HCT116 (cell line): ENCODE measurements at regions not wholly inside any gene's neighbourhood (a gene's known extent, or its start where the extent isn't known, plus 50 kb on each side); places are given as distances from the start of the nearest gene placed in this dataset.

Experiments
- ATAC-seq: fragments of 200-7000 bp; cut with Tn5 transposase; 2 replicates; pipeline ENCODE4 v1.9.1; 2020; ENCODE audit warnings: mild to moderate bottlenecking, moderate library complexity
- BruUV-seq: library from RNA; stranded (reverse); fragments of 400-500 nt; replicated peaks from 2 replicates; lab custom pipeline; 2021; lab: Mats Ljungman, UMichigan
- CTCF ChIA-PET: fragments of 300-600 bp; sonication (Branson Sonifier 250); formaldehyde crosslinking; loops from one replicate; lab custom pipeline; 2021; ENCODE audit warnings: antibody characterized with exemption; lab: Charles Lee
- POLR2A ChIA-PET: fragments of 300-600, 350-600 bp; sonication (Branson Sonifier 250); formaldehyde crosslinking; loops from one replicate; lab custom pipeline; 2021; ENCODE audit warnings: antibody characterized with exemption; lab: Charles Lee
- RAD21 ChIA-PET, 2 experiments: fragments of 300-600 bp; sonication (Branson Sonifier 250); formaldehyde crosslinking; loops; one replicate each; lab custom pipeline; 2023; ENCODE audit warnings: low total read pairs in 2 of 2; ENCODE audit not compliant: uncharacterized antibody in 2 of 2, unreplicated experiment in 2 of 2, low non-redundant PET in 1 of 2; lab: Charles Lee
- DNase-seq: peaks from one replicate; pipeline ENCODE4 v3.0.0-alpha.2; 2010; ENCODE audit warnings: low read depth, low spot score
- H2AFZ ChIP-seq: fragments of 200-600 bp; shearing (Covaris generic), sonication (generic); 2 replicates; pipeline ENCODE4 v1.6.1; 2017; ENCODE audit warnings: low read depth, mixed run types, mixed read lengths, antibody characterized with exemption, low read length; ENCODE audit not compliant: poor library complexity, severe bottlenecking
- H3K27ac ChIP-seq: 2 replicates; pipeline ENCODE4 v1.5.1; 2012; ENCODE audit warnings: low read depth, low read length
- H3K27me3 ChIP-seq: fragments of 200-600 bp; sonication (generic); 2 replicates; pipeline ENCODE4 v1.6.1; 2016; ENCODE audit warnings: mixed run types, low read length, mixed read lengths; ENCODE audit not compliant: insufficient read depth
- H3K36me3 ChIP-seq, 2 experiments: fragments of 200-500 bp in 1 of 2; fragments of 200-600 bp in 1 of 2; sonication (Bioruptor generic) in 1 of 2; sonication (generic) in 1 of 2; 2 replicates each; pipeline versions ENCODE4 v1.5.1 to v1.6.1; 2014 to 2016; ENCODE audit warnings: low read length in 2 of 2, inconsistent platforms in 1 of 2, mixed read lengths in 1 of 2, mixed run types in 1 of 2; ENCODE audit not compliant: insufficient read depth in 2 of 2, control insufficient read depth in 1 of 2
- H3K4me1 ChIP-seq, 2 experiments: fragments of 200-600 bp in 1 of 2; sonication (generic) in 1 of 2; 2 replicates each; pipeline versions ENCODE4 v1.5.1 to v1.6.1; 2012 to 2017; ENCODE audit warnings: low read length in 2 of 2, inconsistent platforms in 1 of 2, mild to moderate bottlenecking in 1 of 2, mixed read lengths in 1 of 2, mixed run types in 1 of 2, moderate library complexity in 1 of 2; ENCODE audit not compliant: insufficient read depth in 2 of 2, control insufficient read depth in 1 of 2
- H3K4me2 ChIP-seq: fragments of 200-600 bp; sonication (generic); 2 replicates; pipeline ENCODE4 v1.6.1; 2017; ENCODE audit warnings: mixed run types, low read length, mixed read lengths
- H3K4me3 ChIP-seq, 2 experiments: fragments of 200-600 bp in 1 of 2; sonication (generic) in 1 of 2; replicated peaks in 1 of 2; 2 replicates each; pipeline ENCODE4 v1.5.1; 2011 to 2016; ENCODE audit warnings: low read length in 2 of 2, control low read depth in 1 of 2, low read depth in 1 of 2, mild to moderate bottlenecking in 1 of 2, mixed read lengths in 1 of 2, mixed run types in 1 of 2
- H3K79me2 ChIP-seq: fragments of 200-600 bp; sonication (generic); 2 replicates; pipeline ENCODE4 v1.6.1; 2017; ENCODE audit warnings: mild to moderate bottlenecking, mixed run types, low read length, moderate library complexity, mixed read lengths; ENCODE audit not compliant: insufficient read depth
- H3K9ac ChIP-seq: fragments of 200-600 bp; sonication (generic); 2 replicates; pipeline ENCODE4 v1.6.1; 2016; ENCODE audit warnings: low read length, mixed read lengths
- H3K9me2 ChIP-seq: fragments of 200-600 bp; sonication (generic), shearing (Covaris generic); 2 replicates; pipeline ENCODE4 v1.6.1; 2017; ENCODE audit warnings: mixed run types, mild to moderate bottlenecking, moderate library complexity; ENCODE audit not compliant: insufficient read depth
- H3K9me3 ChIP-seq, 2 experiments: fragments of 200-500 bp in 1 of 2; fragments of 200-600 bp in 1 of 2; sonication (Bioruptor generic) in 1 of 2; sonication (generic) in 1 of 2; 2 replicates each; pipeline ENCODE4 v1.6.1; 2014 to 2017; ENCODE audit warnings: low read length in 2 of 2, mixed read lengths in 2 of 2, inconsistent platforms in 1 of 2, low read depth in 1 of 2, mild to moderate bottlenecking in 1 of 2, mixed run types in 1 of 2, moderate library complexity in 1 of 2; ENCODE audit not compliant: control insufficient read depth in 1 of 2, insufficient read depth in 1 of 2
- H4K20me1 ChIP-seq: fragments of 200-600 bp; sonication (generic), shearing (Covaris generic); 2 replicates; pipeline ENCODE4 v1.6.1; 2017; ENCODE audit warnings: mixed run types, mild to moderate bottlenecking, moderate library complexity; ENCODE audit not compliant: insufficient read depth
- CEBPB ChIP-seq: IDR thresholded peaks from 2 replicates; pipeline ENCODE4 v1.6.1; 2012; ENCODE audit warnings: low read depth
- EGR1 ChIP-seq: IDR thresholded peaks from 2 replicates; pipeline ENCODE4 v1.6.1; 2012; ENCODE audit warnings: low read depth
- EZH2phosphoT487 ChIP-seq: fragments of 200-600 bp; IDR thresholded peaks from 2 replicates; pipeline ENCODE4 v1.6.1; 2018; ENCODE audit warnings: antibody characterized with exemption, borderline replicate concordance
- SP1 ChIP-seq: IDR thresholded peaks from 2 replicates; pipeline ENCODE4 v1.6.1; 2012; ENCODE audit warnings: low read depth
- ZBTB33 ChIP-seq: IDR thresholded peaks from 2 replicates; pipeline ENCODE4 v1.6.1; 2011; ENCODE audit warnings: mild to moderate bottlenecking, low read length, moderate library complexity; ENCODE audit not compliant: insufficient replicate concordance; ENCODE audit errors: extremely low read depth
- intact Hi-C: fragments of 100-400 bp; cut with micrococcal nuclease; formaldehyde crosslinking; loops from 2 replicates; pipeline ENCODE4 v1.10.0; 2022

GRCh38 chr4:19728773-19729172, 522.9 kb upstream of the SLIT2 start:
- no peak for TF ChIP-seq CEBPB
- no peak for TF ChIP-seq EZH2phosphoT487
- no peak for TF ChIP-seq ZBTB33
- no peak for TF ChIP-seq SP1
- Histone ChIP-seq H3K4me1 (no peaks in the 10 kb centered on the region), H3K9me3 (no peaks in the 10 kb centered on the region), H3K36me3 (no peaks in the 10 kb centered on the region), H3K4me2 (no peak overlapping the region), H3K79me2 (no peaks in the 10 kb centered on the region), H3K9me2 (no peaks in the 10 kb centered on the region), H2AFZ (no peak overlapping the region), H4K20me1 (no peaks in the 10 kb centered on the region), H3K4me3 (no peak overlapping the region), H3K9ac (no peak overlapping the region), H3K27ac (no peak overlapping the region), H3K27me3 (no peaks in the 10 kb centered on the region)
- intact Hi-C loops, result no loop called here
- ChIA-PET CTCF (no interaction called here), RAD21 (no interaction called here), POLR2A (no interaction called here)
- DNase-seq, result no peak
- no peak for ATAC-seq
- BruUV-seq, result no TSS peak

- DNase-seq (no peak), ATAC-seq (no peak)
- no peaks in the 10 kb centered on the region for H4K20me1 ChIP-seq
- no TSS peak for BruUV-seq
- H3K27ac ChIP-seq, result no peak overlapping the region
- H3K9ac ChIP-seq, result no peak overlapping the region
- H3K27me3 ChIP-seq, result no peaks in the 10 kb centered on the region
- H3K4me3 ChIP-seq, result no peak overlapping the region
- ChIA-PET POLR2A (no interaction called here), RAD21 (no interaction called here), CTCF (no interaction called here)
- no peak for TF ChIP-seq EGR1
- intact Hi-C loops, result no loop called here
- H3K4me2 ChIP-seq, result no peak overlapping the region
- no peaks in the 10 kb centered on the region for H3K4me1 ChIP-seq
- H3K9me2 ChIP-seq, result no peaks in the 10 kb centered on the region
- no peaks in the 10 kb centered on the region for H3K9me3 ChIP-seq
- H2AFZ ChIP-seq, result no peak overlapping the region
- no peaks in the 10 kb centered on the region for H3K79me2 ChIP-seq
- H3K36me3 ChIP-seq, result no peaks in the 10 kb centered on the region
Observed at GRCh38 chr4:19727141-19727540, 524.6 kb upstream of the SLIT2 start.
